NB4 (cell line): ENCODE measurements at regions not wholly inside any gene's neighbourhood (a gene's known extent, or its start where the extent isn't known, plus 50 kb on each side); places are given as distances from the start of the nearest gene placed in this dataset.

Source experiments
- CTCF ChIP-seq: IDR thresholded peaks from one replicate; pipeline ENCODE4 v1.5.1; 2012; ENCODE audit warnings: low read depth, low read length
- MYC ChIP-seq: IDR thresholded peaks from 2 replicates; pipeline ENCODE4 v1.6.1; 2011; ENCODE audit warnings: low read depth, low read length
- POLR2A ChIP-seq: IDR thresholded peaks from 2 replicates; pipeline ENCODE4 v1.6.1; 2011; ENCODE audit warnings: mild to moderate bottlenecking; ENCODE audit not compliant: insufficient read length; ENCODE audit errors: extremely low read depth
- TF ChIP-seq, protein P1 (sequence below): IDR thresholded peaks from 2 replicates; pipeline ENCODE4 v1.6.1; 2011; ENCODE audit warnings: low read depth, low read length

DNA sequence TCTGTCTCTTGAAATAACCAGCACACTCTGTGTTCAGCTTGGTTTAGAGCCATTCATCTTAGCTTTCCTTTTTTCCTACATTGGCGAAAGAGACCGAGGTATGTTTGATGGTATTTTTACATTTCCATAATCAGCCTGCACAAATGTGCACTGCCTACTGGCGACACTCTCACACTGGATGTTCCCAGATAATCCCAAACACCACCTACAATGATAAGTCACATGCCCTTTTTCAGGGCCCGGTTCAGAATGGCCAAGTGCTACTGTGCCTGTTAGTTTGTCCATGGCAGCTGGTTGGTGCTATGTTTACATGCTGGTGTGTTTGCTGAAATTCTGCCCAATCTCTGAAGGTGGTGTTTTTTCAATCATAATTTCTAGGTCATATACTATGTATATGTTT, 80.8 kb upstream of the NR3C2 start:
- TF ChIP-seq CTCF, result no peak
- no peak for TF ChIP-seq POLR2A
- TF ChIP-seq MYC, result no peak
- TF ChIP-seq, protein P1, sequence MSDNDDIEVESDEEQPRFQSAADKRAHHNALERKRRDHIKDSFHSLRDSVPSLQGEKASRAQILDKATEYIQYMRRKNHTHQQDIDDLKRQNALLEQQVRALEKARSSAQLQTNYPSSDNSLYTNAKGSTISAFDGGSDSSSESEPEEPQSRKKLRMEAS, result no peak
